Activated CD8-positive, alpha-beta memory T cell treated with anti-CD3 and anti-CD28 coated beads for 1 hour (primary cell): ENCODE measurements at regions not wholly inside any gene's neighbourhood (a gene's known extent, or its start where the extent isn't known, plus 50 kb on each side); places are given as distances from the start of the nearest gene placed in this dataset.
"Not testable (repeated sequence)": the region's sequence is repeated elsewhere in the genome, so short reads cannot be mapped to it uniquely, and the experiment has no call there.

Source experiments
- DNase-seq, 2 donors: peaks; one replicate each; pipeline ENCODE4 v3.0.0-alpha.2; 2020; ENCODE audit warnings: low read depth in 1 of 2; ENCODE audit errors: extremely low read depth in 1 of 2

- no peak for DNase-seq
These were observed 114.3 kb downstream of the MPP7 start for GRCh38 chr10:28188526-28188925.

GRCh38 chr10:28186887-28187578, 115.8 kb downstream of the MPP7 start:
- no peak for DNase-seq

- no peak for DNase-seq
These were observed 116.4 kb downstream of the MPP7 start for GRCh38 chr10:28186461-28186860.

GRCh38 chr10:28184810-28185209, 118.1 kb downstream of the MPP7 start:
- DNase-seq = no peak

- no peak for DNase-seq
These were observed 121.3 kb downstream of the MPP7 start for GRCh38 chr10:28181478-28182096.

GRCh38 chr10:28180654-28181053, 122.2 kb downstream of the MPP7 start:
- DNase-seq = no peak

GRCh38 chr10:28179743-28180099, 123.1 kb downstream of the MPP7 start:
- no peak for DNase-seq

GRCh38 chr10:28179006-28179742, 123.7 kb downstream of the MPP7 start:
- DNase-seq = no peak

GRCh38 chr10:28177944-28178637, 124.8 kb downstream of the MPP7 start:
- DNase-seq = no peak

- not testable (repeated sequence) for DNase-seq
These were observed 126.4 kb downstream of the MPP7 start for GRCh38 chr10:28176498-28176897.

- DNase-seq = no peak
These were observed 130.6 kb downstream of the MPP7 start for GRCh38 chr10:28172223-28172610.

- no peak for DNase-seq
These were observed 131.2 kb downstream of the MPP7 start for GRCh38 chr10:28171468-28172222.

- DNase-seq = no peak
These were observed 133.3 kb downstream of the MPP7 start for GRCh38 chr10:28169525-28169924.

- DNase-seq = no peak
These were observed 141.9 kb downstream of the MPP7 start for GRCh38 chr10:28160866-28161405.

GRCh38 chr10:28157379-28157778, 145.5 kb downstream of the MPP7 start:
- no peak for DNase-seq

- no peak for DNase-seq
These were observed 147.1 kb downstream of the MPP7 start for GRCh38 chr10:28155726-28156125.

GRCh38 chr10:28151636-28152035, 151.2 kb downstream of the MPP7 start:
- no peak for DNase-seq

- DNase-seq = no peak
These were observed 150.9 kb upstream of the ODAD2 start for GRCh38 chr10:28149746-28150145.

- DNase-seq = no peak
These were observed 148.8 kb upstream of the ODAD2 start for GRCh38 chr10:28147706-28148105.

- DNase-seq = no peak
These were observed 140.3 kb upstream of the ODAD2 start for GRCh38 chr10:28139138-28139537.
